ENCODE measurements at regions not wholly inside any gene's neighbourhood (a gene's known extent, or its start where the extent isn't known, plus 50 kb on each side); places are given as distances from the start of the nearest gene placed in this dataset.

- TF ChIP-seq CTCF (conservative IDR thresholded peaks at IDR 0.05 in 1 of 2, IDR thresholded peaks at IDR 0.05 in 1 of 2; ENCODE audit: low read depth in 1 of 2, low read length in 2 of 2) (no peak), EZH2 (IDR thresholded peaks at IDR 0.05; ENCODE audit: low read length, missing control alignments) (no peak)
Observed at GRCh38 chr2:123791207-123791606, 233.9 kb upstream of the CNTNAP5 start.
